HG03135 (cell line): ENCODE measurements at regions not wholly inside any gene's neighbourhood (a gene's known extent, or its start where the extent isn't known, plus 50 kb on each side); places are given as distances from the start of the nearest gene placed in this dataset.
"Not testable (repeated sequence)": the region's sequence is repeated elsewhere in the genome, so short reads cannot be mapped to it uniquely, and the experiment has no call there.

Source experiments
- ATAC-seq: cut with Tn5 transposase; IDR thresholded peaks from one replicate; pipeline ENCODE4 v1.9.1; 2021; ENCODE audit warnings: mild to moderate bottlenecking, moderate library complexity; ENCODE audit not compliant: unreplicated experiment

GRCh38 chr20:5453316-5453715 is 136.6 kb upstream of the PROKR2 start:
- not testable (repeated sequence) for ATAC-seq

- not testable (repeated sequence) for ATAC-seq
These were observed 135.9 kb upstream of the PROKR2 start for GRCh38 chr20:5452691-5453090.

- ATAC-seq, result not testable (repeated sequence)
These were observed 135.5 kb upstream of the PROKR2 start for GRCh38 chr20:5452286-5452685.

- no peak for ATAC-seq
These were observed 135.0 kb upstream of the PROKR2 start for GRCh38 chr20:5451643-5452210.

- ATAC-seq, result no peak
These were observed 131.8 kb upstream of the PROKR2 start for GRCh38 chr20:5448449-5449118.

GRCh38 chr20:5447188-5447587 is 130.4 kb upstream of the PROKR2 start:
- no peak for ATAC-seq

GRCh38 chr20:5445611-5446010 is 128.9 kb upstream of the PROKR2 start:
- ATAC-seq, result no peak

- ATAC-seq, result no peak
These were observed 125.3 kb upstream of the PROKR2 start for GRCh38 chr20:5442101-5442500.

- ATAC-seq, result no peak
These were observed 117.4 kb upstream of the PROKR2 start for GRCh38 chr20:5434116-5434515.

- no peak for ATAC-seq
These were observed 116.6 kb upstream of the PROKR2 start for GRCh38 chr20:5433352-5433751.

- no peak for ATAC-seq
These were observed 115.3 kb upstream of the PROKR2 start for GRCh38 chr20:5432030-5432429.

- ATAC-seq, result no peak
These were observed 113.9 kb upstream of the PROKR2 start for GRCh38 chr20:5430670-5431069.

GRCh38 chr20:5426026-5426425 is 109.3 kb upstream of the PROKR2 start:
- no peak for ATAC-seq

GRCh38 chr20:5416086-5416485 is 99.3 kb upstream of the PROKR2 start:
- ATAC-seq, result no peak

GRCh38 chr20:5413394-5413793 is 96.6 kb upstream of the PROKR2 start:
- no peak for ATAC-seq

GRCh38 chr20:5410470-5410869 is 93.7 kb upstream of the PROKR2 start:
- ATAC-seq, result no peak

- peak; percentile 76 for ATAC-seq
These were observed 86.3 kb upstream of the PROKR2 start for GRCh38 chr20:5402903-5403531.

- no peak for ATAC-seq
These were observed 84.6 kb upstream of the PROKR2 start for GRCh38 chr20:5401277-5401875.

- no peak for ATAC-seq
These were observed 83.5 kb upstream of the PROKR2 start for GRCh38 chr20:5400164-5400762.

- no peak for ATAC-seq
These were observed 80.6 kb upstream of the PROKR2 start for GRCh38 chr20:5397393-5397792.

GRCh38 chr20:5395932-5396727 is 79.4 kb upstream of the PROKR2 start:
- no peak for ATAC-seq
